ENCODE measurements at regions not wholly inside any gene's neighbourhood (a gene's known extent, or its start where the extent isn't known, plus 50 kb on each side); places are given as distances from the start of the nearest gene placed in this dataset.
"Not testable (repeated sequence)": the region's sequence is repeated elsewhere in the genome, so short reads cannot be mapped to it uniquely, and the experiment has no call there.

- no peak for TF ChIP-seq CTCF (IDR thresholded peaks at IDR 0.05; ENCODE audit: low read depth, low read length, missing control alignments)
- no peak overlapping the region for H3K27ac ChIP-seq
- no peaks in the 10 kb centered on the region for H3K36me3 ChIP-seq (replicated peaks)
- no peak overlapping the region for H3K4me3 ChIP-seq (ENCODE audit: low read depth, low read length)
- in situ Hi-C loops (cut with HindIII; ENCODE audit: low pct_ligation_motif_present, low sequenced_read_pairs), result no loop called here
- no peak for DNase-seq
- H3K27me3 ChIP-seq (replicated peaks), result no peaks in the 10 kb centered on the region
These were observed 208.5 kb downstream of the FOXG1 start for GRCh38 chr14:28975084-28975483.

GRCh38 chr14:28982228-28982627 lies 215.6 kb downstream of the FOXG1 start:
- no peak for TF ChIP-seq CTCF (IDR thresholded peaks at IDR 0.05; ENCODE audit: low read depth, low read length, missing control alignments)
- Histone ChIP-seq H3K27ac (no peak overlapping the region), H3K4me3 (ENCODE audit: low read depth, low read length) (no peak overlapping the region), H3K36me3 (replicated peaks) (no peaks in the 10 kb centered on the region), H3K27me3 (replicated peaks) (no peaks in the 10 kb centered on the region)
- in situ Hi-C loops (cut with HindIII; ENCODE audit: low pct_ligation_motif_present, low sequenced_read_pairs), result no loop called here
- DNase-seq, result no peak

GRCh38 chr14:28983279-28983678 lies 216.7 kb downstream of the FOXG1 start:
- no peaks in the 10 kb centered on the region for H3K36me3 ChIP-seq (replicated peaks)
- H3K27me3 ChIP-seq (replicated peaks), result no peaks in the 10 kb centered on the region
- DNase-seq, result no peak
- in situ Hi-C loops (cut with HindIII; ENCODE audit: low pct_ligation_motif_present, low sequenced_read_pairs), result no loop called here
- H3K4me3 ChIP-seq (ENCODE audit: low read depth, low read length), result no peak overlapping the region
- TF ChIP-seq CTCF (IDR thresholded peaks at IDR 0.05; ENCODE audit: low read depth, low read length, missing control alignments), result no peak
- H3K27ac ChIP-seq, result no peak overlapping the region

GRCh38 chr14:28987516-28987915 lies 220.9 kb downstream of the FOXG1 start:
- DNase-seq, result no peak
- in situ Hi-C loops (cut with HindIII; ENCODE audit: low pct_ligation_motif_present, low sequenced_read_pairs), result no loop called here
- no peak for TF ChIP-seq CTCF (IDR thresholded peaks at IDR 0.05; ENCODE audit: low read depth, low read length, missing control alignments)
- H3K27me3 ChIP-seq (replicated peaks), result no peaks in the 10 kb centered on the region
- no peak overlapping the region for H3K4me3 ChIP-seq (ENCODE audit: low read depth, low read length)
- no peaks in the 10 kb centered on the region for H3K36me3 ChIP-seq (replicated peaks)
- H3K27ac ChIP-seq, result no peak overlapping the region

GRCh38 chr14:28997196-28997595 lies 230.6 kb downstream of the FOXG1 start:
- H3K4me3 ChIP-seq (ENCODE audit: low read depth, low read length); in situ Hi-C loops (cut with HindIII; ENCODE audit: low pct_ligation_motif_present, low sequenced_read_pairs); DNase-seq; H3K27me3 ChIP-seq (replicated peaks); H3K36me3 ChIP-seq (replicated peaks); H3K27ac ChIP-seq: not testable (repeated sequence)

GRCh38 chr14:28999656-29000055 lies 233.1 kb downstream of the FOXG1 start:
- in situ Hi-C loops (cut with HindIII; ENCODE audit: low pct_ligation_motif_present, low sequenced_read_pairs), result no loop called here
- Histone ChIP-seq H3K36me3 (replicated peaks) (no peaks in the 10 kb centered on the region), H3K4me3 (ENCODE audit: low read depth, low read length) (no peak overlapping the region), H3K27ac (no peak overlapping the region), H3K27me3 (replicated peaks) (no peaks in the 10 kb centered on the region)
- no peak for TF ChIP-seq CTCF (IDR thresholded peaks at IDR 0.05; ENCODE audit: low read depth, low read length, missing control alignments)
- DNase-seq, result no peak

Data from brain microvascular endothelial cell (primary cell).